ENCODE measurements at regions not wholly inside any gene's neighbourhood (a gene's known extent, or its start where the extent isn't known, plus 50 kb on each side); places are given as distances from the start of the nearest gene placed in this dataset.

DNA sequence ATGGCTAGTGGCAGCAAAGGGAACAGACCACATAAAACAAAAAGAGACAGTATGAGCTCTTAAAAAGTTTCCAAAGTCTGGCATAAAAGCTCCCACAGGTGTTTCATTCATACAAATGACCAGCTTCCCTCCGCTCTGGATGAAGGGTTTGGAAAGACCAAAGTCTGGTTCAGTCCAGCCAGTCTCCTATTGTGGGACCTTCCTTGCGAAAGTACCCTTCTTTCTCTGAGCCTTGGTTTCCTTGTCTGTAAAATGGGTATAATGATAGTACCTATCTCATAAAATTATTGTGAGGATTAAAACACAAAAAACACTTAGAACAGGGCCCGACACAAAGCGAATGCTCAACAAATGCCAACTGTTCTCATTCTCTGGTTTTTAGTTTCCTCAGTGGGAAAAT, 77.2 kb downstream of the UNC5CL start:
- TF ChIP-seq, protein P1, sequence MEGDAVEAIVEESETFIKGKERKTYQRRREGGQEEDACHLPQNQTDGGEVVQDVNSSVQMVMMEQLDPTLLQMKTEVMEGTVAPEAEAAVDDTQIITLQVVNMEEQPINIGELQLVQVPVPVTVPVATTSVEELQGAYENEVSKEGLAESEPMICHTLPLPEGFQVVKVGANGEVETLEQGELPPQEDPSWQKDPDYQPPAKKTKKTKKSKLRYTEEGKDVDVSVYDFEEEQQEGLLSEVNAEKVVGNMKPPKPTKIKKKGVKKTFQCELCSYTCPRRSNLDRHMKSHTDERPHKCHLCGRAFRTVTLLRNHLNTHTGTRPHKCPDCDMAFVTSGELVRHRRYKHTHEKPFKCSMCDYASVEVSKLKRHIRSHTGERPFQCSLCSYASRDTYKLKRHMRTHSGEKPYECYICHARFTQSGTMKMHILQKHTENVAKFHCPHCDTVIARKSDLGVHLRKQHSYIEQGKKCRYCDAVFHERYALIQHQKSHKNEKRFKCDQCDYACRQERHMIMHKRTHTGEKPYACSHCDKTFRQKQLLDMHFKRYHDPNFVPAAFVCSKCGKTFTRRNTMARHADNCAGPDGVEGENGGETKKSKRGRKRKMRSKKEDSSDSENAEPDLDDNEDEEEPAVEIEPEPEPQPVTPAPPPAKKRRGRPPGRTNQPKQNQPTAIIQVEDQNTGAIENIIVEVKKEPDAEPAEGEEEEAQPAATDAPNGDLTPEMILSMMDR (IDR thresholded peaks at IDR 0.05 in 2 of 3, conservative IDR thresholded peaks at IDR 0.05 in 1 of 3; ENCODE audit: borderline replicate concordance in 1 of 3, insufficient read depth in 1 of 3, low read depth in 2 of 3, low read length in 2 of 3), result no peak
- TF ChIP-seq CBX3 (IDR thresholded peaks at IDR 0.05; ENCODE audit: low read depth) (no peak), POLR2A (IDR thresholded peaks at IDR 0.05; ENCODE audit: borderline replicate concordance, extremely low read depth, insufficient read depth, insufficient read length) (no peak), EZH2 (IDR thresholded peaks at IDR 0.05) (no peak), SP1 (IDR thresholded peaks at IDR 0.05; ENCODE audit: low read depth) (no peak)

Data from HCT116 (cell line).